ENCODE measurements at regions not wholly inside any gene's neighbourhood (a gene's known extent, or its start where the extent isn't known, plus 50 kb on each side); places are given as distances from the start of the nearest gene placed in this dataset.

DNA sequence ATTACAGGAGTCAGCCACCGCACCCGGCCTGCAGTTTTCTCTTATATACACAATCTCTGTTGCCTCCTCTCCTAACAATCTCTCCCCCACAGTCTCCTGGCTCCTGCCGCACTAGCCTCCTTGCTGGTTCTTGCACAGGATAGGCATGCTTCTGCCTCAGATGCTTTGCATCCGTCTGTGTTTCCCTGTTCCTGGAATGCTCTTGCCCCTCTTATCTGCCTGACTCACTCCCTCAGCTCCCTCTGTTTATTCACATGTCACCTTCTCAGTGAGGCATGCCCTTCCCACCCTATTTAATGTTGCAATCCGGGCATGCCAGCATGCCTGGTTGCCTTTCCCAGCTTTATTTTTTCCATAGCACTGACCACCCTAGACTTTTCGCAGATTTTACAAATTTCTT, 161.9 kb downstream of the PHF8 start:
- TF ChIP-seq POLR2A (IDR thresholded peaks at IDR 0.05) = no peak
- TF ChIP-seq, protein P1, sequence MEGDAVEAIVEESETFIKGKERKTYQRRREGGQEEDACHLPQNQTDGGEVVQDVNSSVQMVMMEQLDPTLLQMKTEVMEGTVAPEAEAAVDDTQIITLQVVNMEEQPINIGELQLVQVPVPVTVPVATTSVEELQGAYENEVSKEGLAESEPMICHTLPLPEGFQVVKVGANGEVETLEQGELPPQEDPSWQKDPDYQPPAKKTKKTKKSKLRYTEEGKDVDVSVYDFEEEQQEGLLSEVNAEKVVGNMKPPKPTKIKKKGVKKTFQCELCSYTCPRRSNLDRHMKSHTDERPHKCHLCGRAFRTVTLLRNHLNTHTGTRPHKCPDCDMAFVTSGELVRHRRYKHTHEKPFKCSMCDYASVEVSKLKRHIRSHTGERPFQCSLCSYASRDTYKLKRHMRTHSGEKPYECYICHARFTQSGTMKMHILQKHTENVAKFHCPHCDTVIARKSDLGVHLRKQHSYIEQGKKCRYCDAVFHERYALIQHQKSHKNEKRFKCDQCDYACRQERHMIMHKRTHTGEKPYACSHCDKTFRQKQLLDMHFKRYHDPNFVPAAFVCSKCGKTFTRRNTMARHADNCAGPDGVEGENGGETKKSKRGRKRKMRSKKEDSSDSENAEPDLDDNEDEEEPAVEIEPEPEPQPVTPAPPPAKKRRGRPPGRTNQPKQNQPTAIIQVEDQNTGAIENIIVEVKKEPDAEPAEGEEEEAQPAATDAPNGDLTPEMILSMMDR (IDR thresholded peaks at IDR 0.05) = no peak
